Panc1 (cell line): ENCODE measurements at regions not wholly inside any gene's neighbourhood (a gene's known extent, or its start where the extent isn't known, plus 50 kb on each side); places are given as distances from the start of the nearest gene placed in this dataset.

Experiments used
- ATAC-seq: fragments of 200-7000 bp; cut with Tn5 transposase; 2 replicates; pipeline ENCODE4 v1.9.1; 2020; ENCODE audit warnings: mild to moderate bottlenecking, moderate library complexity
- BruUV-seq: library from RNA; stranded (reverse); fragments of 400-500 nt; replicated peaks from 2 replicates; lab custom pipeline; 2021; lab: Mats Ljungman, UMichigan
- CTCF ChIA-PET: fragments of 300-600 bp; sonication (Branson Sonifier 250); formaldehyde crosslinking; loops from one replicate; lab custom pipeline; 2022; ENCODE audit warnings: antibody characterized with exemption; lab: Charles Lee
- POLR2A ChIA-PET: fragments of 300-600 bp; sonication (Branson Sonifier 250); formaldehyde crosslinking; loops from one replicate; lab custom pipeline; 2022; ENCODE audit warnings: antibody characterized with exemption; lab: Charles Lee
- DNase-seq: peaks from one replicate; pipeline ENCODE4 v3.0.0-alpha.2; 2010; ENCODE audit warnings: low read depth, low spot score
- H3K27ac ChIP-seq: 2 replicates; pipeline ENCODE4 v1.5.1; 2011; ENCODE audit warnings: mild to moderate bottlenecking, low read length, inconsistent platforms
- H3K27me3 ChIP-seq: fragments of 200-500 bp; sonication (Bioruptor generic); 2 replicates; pipeline ENCODE4 v1.6.0; 2014; ENCODE audit warnings: low read length, inconsistent platforms; ENCODE audit not compliant: control insufficient read depth, insufficient read depth
- H3K36me3 ChIP-seq: fragments of 200-500 bp; sonication (Bioruptor generic); 2 replicates; pipeline ENCODE4 v1.5.1; 2014; ENCODE audit warnings: inconsistent platforms, mild to moderate bottlenecking, low read length, moderate library complexity; ENCODE audit not compliant: control insufficient read depth, insufficient read depth
- H3K4me1 ChIP-seq: 2 replicates; pipeline ENCODE4 v1.5.1; 2011; ENCODE audit warnings: inconsistent platforms, mild to moderate bottlenecking, low read length, moderate library complexity; ENCODE audit not compliant: control insufficient read depth, insufficient read depth
- H3K4me3 ChIP-seq, 2 experiments: 2 replicates each; pipeline ENCODE4 v1.5.1; 2011 to 2012; ENCODE audit warnings: low read depth in 2 of 2, low read length in 2 of 2, mild to moderate bottlenecking in 2 of 2, inconsistent platforms in 1 of 2, moderate library complexity in 1 of 2
- H3K9me3 ChIP-seq: fragments of 200-500 bp; sonication (Bioruptor generic); 2 replicates; pipeline ENCODE4 v1.5.1; 2014; ENCODE audit warnings: low read depth, mild to moderate bottlenecking, inconsistent platforms, low read length, moderate library complexity; ENCODE audit not compliant: control insufficient read depth, insufficient read depth
- CTCF ChIP-seq: fragments of 450-650 bp; IDR thresholded peaks from 2 replicates; pipeline ENCODE4 v1.5.1; 2017; ENCODE audit warnings: mild to moderate bottlenecking
- POLR2AphosphoS5 ChIP-seq: IDR thresholded peaks from 2 replicates; pipeline ENCODE4 v1.6.1; 2012; ENCODE audit warnings: mild to moderate bottlenecking, low read depth, low read length, moderate library complexity
- REST ChIP-seq, 2 experiments: IDR thresholded peaks; 2 replicates each; pipeline ENCODE4 v1.6.1; 2011 to 2012; ENCODE audit warnings: low read depth in 2 of 2, control low read depth in 1 of 2, low read length in 1 of 2, mild to moderate bottlenecking in 1 of 2, moderate library complexity in 1 of 2; ENCODE audit not compliant: insufficient read depth in 1 of 2
- SIN3A ChIP-seq: IDR thresholded peaks from 2 replicates; pipeline ENCODE4 v1.6.1; 2012; ENCODE audit warnings: low read depth, mild to moderate bottlenecking, low read length, moderate library complexity, borderline replicate concordance; ENCODE audit not compliant: insufficient read depth
- TCF7L2 ChIP-seq: IDR thresholded peaks from 2 replicates; pipeline ENCODE4 v1.6.1; 2011; ENCODE audit warnings: mild to moderate bottlenecking, low read depth, low read length, inconsistent platforms
- in situ Hi-C: cut with HindIII; loops from 2 replicates; pipeline ENCODE4 v1.10.0; 2016; ENCODE audit warnings: low sequenced_read_pairs, low pct_unique_long_range_greater_than_20kb
- intact Hi-C: fragments of 100-400 bp; cut with micrococcal nuclease; formaldehyde crosslinking; loops from one replicate; pipeline ENCODE4 v1.10.0; 2022; ENCODE audit not compliant: unreplicated experiment

- intact Hi-C loops = no loop called here
- TF ChIP-seq REST (IDR thresholded peaks at IDR 0.05; ENCODE audit: insufficient read depth in 1 of 2, low read depth in 2 of 2, low read length in 1 of 2) (no peak), TCF7L2 (no peak), CTCF (no peak), POLR2AphosphoS5 (no peak), SIN3A (no peak)
- Histone ChIP-seq H3K36me3 (no peaks in the 10 kb centered on the region), H3K27ac (no peak overlapping the region), H3K4me3 (no peak overlapping the region), H3K9me3 (peaks cover 5% of the 10 kb centered on the region; the same call in 1 of the 2 replicates), H3K27me3 (no peaks in the 10 kb centered on the region), H3K4me1 (no peaks in the 10 kb centered on the region)
- ChIA-PET CTCF (interaction anchor here (0.7 kb wide), 1 partner anchor 1592 kb away, joined by 3 read pairs; no protein-coding TSS in a partner anchor), POLR2A (no interaction called here)
- BruUV-seq = no TSS peak
- in situ Hi-C loops = no loop called here
- no peak for ATAC-seq
- DNase-seq = no peak
These were observed 652.5 kb upstream of the KIRREL3 start for GRCh38 chr11:127653076-127653475.

GRCh38 chr11:127651888-127652221 lies 651.3 kb upstream of the KIRREL3 start:
- Histone ChIP-seq H3K36me3 (no peaks in the 10 kb centered on the region), H3K9me3 (peaks cover 5% of the 10 kb centered on the region; the same call in 1 of the 2 replicates), H3K4me3 (no peak overlapping the region), H3K4me1 (no peaks in the 10 kb centered on the region), H3K27me3 (no peaks in the 10 kb centered on the region), H3K27ac (no peak overlapping the region)
- ATAC-seq (no peak; the same call in 1 of the 2 replicates), DNase-seq (peak; percentile 36)
- BruUV-seq = no TSS peak
- POLR2A ChIA-PET = no interaction called here
- CTCF ChIA-PET = no interaction called here
- in situ Hi-C loops = no loop called here
- intact Hi-C loops = no loop called here
- TF ChIP-seq POLR2AphosphoS5 = no peak
- no peak for TF ChIP-seq SIN3A
- no peak for TF ChIP-seq REST (IDR thresholded peaks at IDR 0.05; ENCODE audit: insufficient read depth in 1 of 2, low read depth in 2 of 2, low read length in 1 of 2)
- no peak for TF ChIP-seq TCF7L2
- TF ChIP-seq CTCF = no peak
